Transverse colon (tissue), 4 donors: ENCODE measurements at regions not wholly inside any gene's neighbourhood (a gene's known extent, or its start where the extent isn't known, plus 50 kb on each side); places are given as distances from the start of the nearest gene placed in this dataset.

ENCODE experiments used
- EP300 ChIP-seq: sonication (generic); formaldehyde crosslinking; IDR thresholded peaks from one replicate; pipeline ENCODE4 v1.6.1; 2017; ENCODE audit warnings: antibody characterized with exemption, low read depth
- POLR2AphosphoS5 ChIP-seq, 3 donors: sonication (generic); formaldehyde crosslinking; IDR thresholded peaks; one replicate each; pipeline ENCODE4 v1.6.1; 2016; ENCODE audit warnings: antibody characterized with exemption in 3 of 3
- TF ChIP-seq, protein P1 (sequence below), 5 experiments: fragments of 200-600 bp in 3 of 5; fragments of 450-650 bp in 2 of 5; sonication (generic) in 3 of 5; IDR thresholded peaks; 1 replicate in 2 of 5; 2 replicates in 3 of 5; pipeline ENCODE4 v1.5.1; 2016 to 2017; ENCODE audit warnings: antibody characterized with exemption in 5 of 5, inconsistent platforms in 3 of 5, mild to moderate bottlenecking in 2 of 5, moderate library complexity in 1 of 5

DNA sequence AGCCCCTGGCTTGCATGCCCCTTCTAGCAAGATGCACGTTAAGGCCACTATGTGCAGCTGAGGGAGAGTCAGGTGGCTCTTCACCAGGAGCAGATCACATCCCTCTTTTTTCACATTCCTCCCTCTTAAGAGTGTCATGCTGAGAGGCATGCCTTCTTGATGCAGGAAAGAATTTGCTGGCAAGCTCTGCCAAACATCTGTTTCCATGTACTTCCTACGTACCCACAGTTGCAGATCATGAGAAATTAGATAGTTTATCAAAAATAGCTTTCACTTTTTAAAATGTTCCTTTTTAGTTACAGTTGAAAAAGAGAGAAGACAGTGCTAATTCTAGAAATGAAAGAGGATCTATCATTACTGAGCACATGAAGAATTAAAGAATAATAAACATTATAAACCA is 79.7 kb upstream of the ZNF722 start:
- TF ChIP-seq EP300 (no peak), POLR2AphosphoS5 (IDR thresholded peaks at IDR 0.05) (no peak)
- TF ChIP-seq, protein P1, sequence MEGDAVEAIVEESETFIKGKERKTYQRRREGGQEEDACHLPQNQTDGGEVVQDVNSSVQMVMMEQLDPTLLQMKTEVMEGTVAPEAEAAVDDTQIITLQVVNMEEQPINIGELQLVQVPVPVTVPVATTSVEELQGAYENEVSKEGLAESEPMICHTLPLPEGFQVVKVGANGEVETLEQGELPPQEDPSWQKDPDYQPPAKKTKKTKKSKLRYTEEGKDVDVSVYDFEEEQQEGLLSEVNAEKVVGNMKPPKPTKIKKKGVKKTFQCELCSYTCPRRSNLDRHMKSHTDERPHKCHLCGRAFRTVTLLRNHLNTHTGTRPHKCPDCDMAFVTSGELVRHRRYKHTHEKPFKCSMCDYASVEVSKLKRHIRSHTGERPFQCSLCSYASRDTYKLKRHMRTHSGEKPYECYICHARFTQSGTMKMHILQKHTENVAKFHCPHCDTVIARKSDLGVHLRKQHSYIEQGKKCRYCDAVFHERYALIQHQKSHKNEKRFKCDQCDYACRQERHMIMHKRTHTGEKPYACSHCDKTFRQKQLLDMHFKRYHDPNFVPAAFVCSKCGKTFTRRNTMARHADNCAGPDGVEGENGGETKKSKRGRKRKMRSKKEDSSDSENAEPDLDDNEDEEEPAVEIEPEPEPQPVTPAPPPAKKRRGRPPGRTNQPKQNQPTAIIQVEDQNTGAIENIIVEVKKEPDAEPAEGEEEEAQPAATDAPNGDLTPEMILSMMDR (IDR thresholded peaks at IDR 0.05): no peak
